ENCODE measurements at regions not wholly inside any gene's neighbourhood (a gene's known extent, or its start where the extent isn't known, plus 50 kb on each side); places are given as distances from the start of the nearest gene placed in this dataset.
"Not testable (repeated sequence)": the region's sequence is repeated elsewhere in the genome, so short reads cannot be mapped to it uniquely, and the experiment has no call there.

DNA sequence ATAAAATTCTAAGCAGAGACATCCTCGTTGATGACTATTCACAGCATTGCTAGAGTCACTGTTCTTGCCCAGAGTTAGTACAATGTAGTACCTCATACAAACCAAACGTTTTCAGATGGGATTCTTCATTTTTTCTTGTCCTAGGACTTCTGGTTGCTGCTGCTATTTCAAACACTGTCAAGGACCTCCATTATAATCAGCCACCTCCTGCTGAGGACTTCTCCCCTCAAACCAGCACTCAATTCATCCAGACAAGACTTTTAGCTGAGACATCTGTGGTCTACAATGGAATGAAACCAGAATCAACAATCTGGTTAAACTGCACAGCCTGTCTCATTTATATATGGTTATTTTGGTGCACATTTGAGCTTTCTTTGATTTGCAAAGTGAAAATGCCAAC lies 1008.8 kb downstream of the STPG2 start:
- intact Hi-C loops (cut with micrococcal nuclease), result no loop called here

DNA sequence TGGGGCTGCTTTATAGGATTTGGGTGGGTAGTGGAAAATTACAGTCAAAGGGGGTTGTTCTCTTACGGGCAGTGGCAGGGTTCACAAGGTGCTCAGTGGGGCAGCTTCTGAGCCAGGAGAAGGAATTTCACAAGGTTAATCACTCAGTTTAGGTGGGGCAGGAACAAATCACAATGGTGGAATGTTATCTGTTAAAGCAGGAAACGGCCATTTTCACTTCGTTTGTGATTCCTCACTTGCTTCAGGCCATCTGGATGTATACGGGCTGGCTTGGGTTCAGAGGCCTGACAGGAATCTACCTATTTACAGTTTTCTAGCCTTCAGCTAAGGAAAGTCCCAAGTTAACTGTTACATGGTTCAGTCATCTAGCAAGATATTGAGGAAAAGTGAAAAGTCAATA lies 1003.5 kb downstream of the STPG2 start:
- CTCF ChIA-PET, result no interaction called here
- Mint-ChIP-seq H3K4me1 (ENCODE audit: low read depth) (no peaks in the 10 kb centered on the region), H3K27me3 (no peaks in the 10 kb centered on the region), H3K9me3 (peaks cover 19% of the 10 kb centered on the region), H3K4me3 (no peak overlapping the region), H3K27ac (no peak overlapping the region), H3K36me3 (ENCODE audit: low read depth) (no peaks in the 10 kb centered on the region)
- POLR2A ChIA-PET, result no interaction called here
- intact Hi-C loops (cut with micrococcal nuclease), result no loop called here
- TF ChIP-seq, protein P1, sequence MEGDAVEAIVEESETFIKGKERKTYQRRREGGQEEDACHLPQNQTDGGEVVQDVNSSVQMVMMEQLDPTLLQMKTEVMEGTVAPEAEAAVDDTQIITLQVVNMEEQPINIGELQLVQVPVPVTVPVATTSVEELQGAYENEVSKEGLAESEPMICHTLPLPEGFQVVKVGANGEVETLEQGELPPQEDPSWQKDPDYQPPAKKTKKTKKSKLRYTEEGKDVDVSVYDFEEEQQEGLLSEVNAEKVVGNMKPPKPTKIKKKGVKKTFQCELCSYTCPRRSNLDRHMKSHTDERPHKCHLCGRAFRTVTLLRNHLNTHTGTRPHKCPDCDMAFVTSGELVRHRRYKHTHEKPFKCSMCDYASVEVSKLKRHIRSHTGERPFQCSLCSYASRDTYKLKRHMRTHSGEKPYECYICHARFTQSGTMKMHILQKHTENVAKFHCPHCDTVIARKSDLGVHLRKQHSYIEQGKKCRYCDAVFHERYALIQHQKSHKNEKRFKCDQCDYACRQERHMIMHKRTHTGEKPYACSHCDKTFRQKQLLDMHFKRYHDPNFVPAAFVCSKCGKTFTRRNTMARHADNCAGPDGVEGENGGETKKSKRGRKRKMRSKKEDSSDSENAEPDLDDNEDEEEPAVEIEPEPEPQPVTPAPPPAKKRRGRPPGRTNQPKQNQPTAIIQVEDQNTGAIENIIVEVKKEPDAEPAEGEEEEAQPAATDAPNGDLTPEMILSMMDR (IDR thresholded peaks at IDR 0.05), result no peak
- DNase-seq (no peak), ATAC-seq (no peak)

More for the DNA sequence above, 1008.8 kb downstream of the STPG2 start:
- Mint-ChIP-seq H3K4me1 (ENCODE audit: low read depth) (no peaks in the 10 kb centered on the region), H3K4me3 (no peak overlapping the region), H3K27me3 (no peaks in the 10 kb centered on the region), H3K9me3 (peaks cover 15% of the 10 kb centered on the region), H3K27ac (no peak overlapping the region), H3K36me3 (ENCODE audit: low read depth) (no peaks in the 10 kb centered on the region)
- POLR2A ChIA-PET, result no interaction called here
- DNase-seq (no peak), ATAC-seq (no peak)
- CTCF ChIA-PET, result no interaction called here
- TF ChIP-seq, protein P1 (IDR thresholded peaks at IDR 0.05), result no peak

DNA sequence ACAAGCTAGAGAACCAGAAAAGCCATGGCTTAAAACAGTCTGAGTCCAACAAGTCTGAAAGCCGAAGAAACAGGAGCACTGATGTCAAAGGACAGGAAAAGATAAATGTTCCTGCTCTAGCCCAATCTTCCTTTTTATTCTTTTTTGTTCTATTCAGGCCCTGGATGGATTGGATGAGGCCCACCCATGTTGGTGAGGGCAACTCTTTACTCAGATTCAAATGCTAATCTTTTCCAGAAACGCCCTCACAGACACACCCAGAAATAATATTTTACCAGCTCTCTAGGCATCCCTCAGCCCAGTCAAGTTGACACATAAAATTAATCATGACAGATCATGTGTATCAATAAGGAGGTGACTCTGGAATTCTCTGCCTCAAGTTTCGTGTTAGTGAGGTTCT lies 1002.7 kb downstream of the STPG2 start:
- Mint-ChIP-seq H3K4me1 (ENCODE audit: low read depth) (no peaks in the 10 kb centered on the region), H3K27me3 (no peaks in the 10 kb centered on the region), H3K9me3 (peaks cover 19% of the 10 kb centered on the region), H3K36me3 (ENCODE audit: low read depth) (no peaks in the 10 kb centered on the region), H3K27ac (no peak overlapping the region), H3K4me3 (no peak overlapping the region)
- no peak for ATAC-seq
- TF ChIP-seq, protein P1 (IDR thresholded peaks at IDR 0.05), result no peak
- intact Hi-C loops (cut with micrococcal nuclease), result no loop called here
- ChIA-PET POLR2A (no interaction called here), CTCF (no interaction called here)
- DNase-seq, result no peak

DNA sequence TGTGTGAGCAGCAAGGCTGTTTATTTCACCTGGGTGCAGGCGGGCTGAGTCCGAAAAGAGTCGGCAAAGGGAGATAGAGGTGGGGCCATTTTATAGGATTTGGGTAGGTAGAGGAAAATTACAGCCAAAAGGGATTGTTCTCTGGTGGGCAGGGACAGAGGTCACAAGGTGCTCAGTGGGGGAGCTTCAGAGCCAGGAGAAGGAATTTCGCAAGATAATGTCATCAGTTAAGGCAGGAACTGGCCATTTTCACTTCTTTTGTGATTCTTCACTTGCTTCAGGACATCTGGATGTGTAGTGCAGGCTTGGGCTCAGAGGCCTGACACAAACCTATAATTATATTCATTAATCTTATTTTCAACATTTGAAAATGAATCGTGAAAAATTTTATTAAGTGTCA lies 1001.9 kb downstream of the STPG2 start:
- H3K27ac Mint-ChIP-seq; POLR2A ChIA-PET; intact Hi-C loops (cut with micrococcal nuclease); DNase-seq; H3K4me3 Mint-ChIP-seq; H3K36me3 Mint-ChIP-seq (ENCODE audit: low read depth); CTCF ChIA-PET; ATAC-seq; H3K27me3 Mint-ChIP-seq; H3K4me1 Mint-ChIP-seq (ENCODE audit: low read depth): not testable (repeated sequence)
- peaks cover 19% of the 10 kb centered on the region for H3K9me3 Mint-ChIP-seq

DNA sequence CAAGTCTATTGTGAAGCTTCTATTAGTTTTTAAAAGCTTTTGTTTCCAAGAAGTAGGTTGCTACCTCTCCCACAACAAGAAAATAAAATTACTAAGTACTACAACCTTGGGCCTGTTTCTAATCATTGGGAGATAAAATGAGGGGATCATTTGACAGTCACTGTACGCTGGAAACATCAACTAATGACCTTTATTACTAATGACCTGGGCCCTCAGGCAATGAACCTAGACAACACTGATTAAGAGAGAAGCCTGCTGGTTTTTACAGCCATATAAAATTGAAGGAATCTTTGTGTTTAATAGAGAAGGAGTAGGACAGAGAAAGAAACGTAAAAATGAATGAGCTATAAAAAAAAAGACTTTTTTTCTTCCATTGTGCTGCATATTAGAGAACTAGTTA lies 1000.9 kb downstream of the STPG2 start:
- ChIA-PET CTCF (no interaction called here), POLR2A (no interaction called here)
- no peak overlapping the region for H3K4me3 Mint-ChIP-seq
- peaks cover 19% of the 10 kb centered on the region for H3K9me3 Mint-ChIP-seq
- H3K36me3 Mint-ChIP-seq (ENCODE audit: low read depth), result no peaks in the 10 kb centered on the region
- H3K27me3 Mint-ChIP-seq, result no peaks in the 10 kb centered on the region
- TF ChIP-seq, protein P1 (IDR thresholded peaks at IDR 0.05), result no peak
- ATAC-seq, result no peak
- intact Hi-C loops (cut with micrococcal nuclease), result no loop called here
- no peaks in the 10 kb centered on the region for H3K4me1 Mint-ChIP-seq (ENCODE audit: low read depth)
- DNase-seq, result no peak
- no peak overlapping the region for H3K27ac Mint-ChIP-seq

DNA sequence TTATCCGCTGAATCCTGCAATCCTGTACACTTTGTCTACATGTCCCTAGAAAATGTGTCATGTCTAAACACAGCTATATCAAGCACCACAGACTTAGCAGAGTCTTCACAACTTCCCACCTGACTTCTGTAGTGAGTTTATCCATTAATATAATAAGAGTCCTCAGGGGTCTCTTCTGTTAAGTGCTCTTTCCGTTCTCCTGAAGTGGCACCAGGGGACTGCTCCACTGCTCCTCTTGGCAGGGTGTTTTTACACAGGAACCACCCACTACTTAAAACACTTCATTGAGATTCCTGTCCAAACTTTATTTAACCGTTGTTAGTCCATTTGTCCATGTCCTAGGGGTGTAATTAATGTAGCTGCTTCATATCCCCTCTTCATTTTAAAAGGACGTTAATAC lies 1000.4 kb downstream of the STPG2 start:
- intact Hi-C loops (cut with micrococcal nuclease), result no loop called here

More for the DNA sequence above, 1000.4 kb downstream of the STPG2 start:
- no peak overlapping the region for H3K4me3 Mint-ChIP-seq
- H3K9me3 Mint-ChIP-seq, result peaks cover 19% of the 10 kb centered on the region
- no peaks in the 10 kb centered on the region for H3K27me3 Mint-ChIP-seq
- no peak overlapping the region for H3K27ac Mint-ChIP-seq
- POLR2A ChIA-PET, result no interaction called here
- H3K4me1 Mint-ChIP-seq (ENCODE audit: low read depth), result no peaks in the 10 kb centered on the region
- DNase-seq (no peak), ATAC-seq (no peak)
- CTCF ChIA-PET, result no interaction called here
- TF ChIP-seq, protein P1 (IDR thresholded peaks at IDR 0.05), result no peak
- no peaks in the 10 kb centered on the region for H3K36me3 Mint-ChIP-seq (ENCODE audit: low read depth)
